SU-DHL-6 (cell line): ENCODE measurements at regions not wholly inside any gene's neighbourhood (a gene's known extent, or its start where the extent isn't known, plus 50 kb on each side); places are given as distances from the start of the nearest gene placed in this dataset.

Experiments used
- H2AFZ ChIP-seq: fragments of 200-600 bp; sonication (generic); 2 replicates; pipeline ENCODE4 v1.6.1; 2014; ENCODE audit warnings: low read depth, mild to moderate bottlenecking, moderate library complexity, mixed read lengths, antibody characterized with exemption, low read length; ENCODE audit not compliant: severe bottlenecking
- H3F3A ChIP-seq: fragments of 200-600 bp; shearing (Covaris generic); 2 replicates; pipeline ENCODE4 v1.6.0; 2016; ENCODE audit warnings: antibody characterized with exemption, mild to moderate bottlenecking; ENCODE audit not compliant: insufficient read depth
- H3K27ac ChIP-seq: fragments of 200-600 bp; sonication (generic); 2 replicates; pipeline ENCODE4 v1.5.1; 2016; ENCODE audit warnings: low read depth, mild to moderate bottlenecking, low read length, moderate library complexity, mixed read lengths
- H3K27me3 ChIP-seq: fragments of 200-600 bp; sonication (generic), shearing (Covaris generic); 2 replicates; pipeline ENCODE4 v1.6.0; 2014; ENCODE audit warnings: mild to moderate bottlenecking, low read length
- H3K36me3 ChIP-seq: fragments of 200-600 bp; sonication (generic); 2 replicates; pipeline ENCODE4 v1.6.1; 2014; ENCODE audit warnings: mild to moderate bottlenecking, low read length, mixed read lengths
- H3K4me2 ChIP-seq: fragments of 300-600, 200-600 bp; shearing (Covaris generic), sonication (generic); 2 replicates; pipeline ENCODE4 v1.6.0; 2014; ENCODE audit warnings: low read length, low read depth, mild to moderate bottlenecking; ENCODE audit not compliant: poor library complexity, severe bottlenecking
- H3K4me3 ChIP-seq: fragments of 200-600 bp; sonication (generic); 2 replicates; pipeline ENCODE4 v1.5.1; 2014; ENCODE audit warnings: antibody characterized with exemption, low read length, mild to moderate bottlenecking, mixed read lengths; ENCODE audit not compliant: insufficient read depth, poor library complexity, severe bottlenecking
- H3K79me2 ChIP-seq: fragments of 200-600 bp; sonication (generic); 2 replicates; pipeline ENCODE4 v1.6.1; 2014; ENCODE audit warnings: mild to moderate bottlenecking, low read length, moderate library complexity; ENCODE audit not compliant: insufficient read depth
- H3K9ac ChIP-seq: fragments of 200-600 bp; sonication (generic); 2 replicates; pipeline ENCODE4 v1.7.0; 2014; ENCODE audit warnings: mild to moderate bottlenecking, low read length
- H3K9me2 ChIP-seq: fragments of 200-600 bp; sonication (generic); replicated peaks from 2 replicates; pipeline ENCODE4 v1.6.1; 2014; ENCODE audit warnings: low read length; ENCODE audit not compliant: insufficient read depth
- H3K9me3 ChIP-seq: fragments of 200-600 bp; sonication (generic); 2 replicates; pipeline ENCODE4 v1.6.1; 2014; ENCODE audit warnings: low read length, mixed read lengths; ENCODE audit not compliant: insufficient read depth
- H4K20me1 ChIP-seq: fragments of 200-600 bp; sonication (generic); 2 replicates; pipeline ENCODE4 v1.6.1; 2014; ENCODE audit warnings: low read depth, mild to moderate bottlenecking, antibody characterized with exemption, low read length, moderate library complexity, mixed read lengths
- CTCF ChIP-seq: fragments of 200-600 bp; sonication (generic); IDR thresholded peaks from one replicate; pipeline ENCODE4 v1.5.1; 2017; ENCODE audit warnings: antibody characterized with exemption, mild to moderate bottlenecking, low read length, moderate library complexity; ENCODE audit not compliant: insufficient read depth, poor library complexity, severe bottlenecking
- EZH2phosphoT487 ChIP-seq: fragments of 200-600 bp; sonication (generic), shearing (Covaris generic); conservative IDR thresholded peaks from 2 replicates; pipeline ENCODE4 v1.6.1; 2018; ENCODE audit warnings: mild to moderate bottlenecking, antibody characterized with exemption, low read length, moderate library complexity, mixed read lengths

DNA sequence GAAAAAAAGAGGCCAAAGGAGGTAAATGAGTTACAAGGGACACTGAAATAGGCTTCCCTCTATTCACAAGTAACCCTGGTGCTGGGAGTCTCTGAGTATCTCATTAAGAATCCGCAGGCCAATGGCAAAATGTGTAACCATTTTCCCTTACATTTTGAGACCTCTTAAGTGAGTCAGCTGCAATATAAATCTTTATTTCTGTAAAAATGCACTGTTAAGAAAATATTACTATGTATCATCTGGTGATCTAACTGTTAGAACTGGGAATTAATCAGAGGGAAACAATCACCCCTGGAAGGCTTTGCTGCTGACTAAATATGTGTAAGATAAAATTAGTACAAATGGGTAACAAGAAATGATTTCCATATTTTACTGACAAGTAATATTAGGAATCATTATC, 483.1 kb upstream of the CHST9 start:
- Histone ChIP-seq H3K4me3 (no peak overlapping the region), H3K27ac (no peak overlapping the region), H3K36me3 (no peaks in the 10 kb centered on the region), H3K79me2 (no peaks in the 10 kb centered on the region), H4K20me1 (no peaks in the 10 kb centered on the region), H3K4me2 (no peak overlapping the region), H2AFZ (no peak overlapping the region), H3K9me2 (no peaks in the 10 kb centered on the region), H3K27me3 (no peaks in the 10 kb centered on the region), H3K9me3 (no peaks in the 10 kb centered on the region), H3F3A (no peaks in the 10 kb centered on the region), H3K9ac (no peak overlapping the region)
- TF ChIP-seq CTCF (no peak), EZH2phosphoT487 (no peak)

GRCh38 chr18:27667064-27667463, 482.0 kb upstream of the CHST9 start:
- Histone ChIP-seq H3K9ac (no peak overlapping the region), H3K4me2 (no peak overlapping the region), H3K27me3 (no peaks in the 10 kb centered on the region), H2AFZ (no peak overlapping the region), H3K36me3 (no peaks in the 10 kb centered on the region), H3K9me2 (no peaks in the 10 kb centered on the region), H3K27ac (no peak overlapping the region), H3F3A (no peaks in the 10 kb centered on the region), H3K9me3 (no peaks in the 10 kb centered on the region), H3K79me2 (no peaks in the 10 kb centered on the region), H3K4me3 (no peak overlapping the region), H4K20me1 (no peaks in the 10 kb centered on the region)
- no peak for TF ChIP-seq CTCF
- TF ChIP-seq EZH2phosphoT487: no peak

DNA sequence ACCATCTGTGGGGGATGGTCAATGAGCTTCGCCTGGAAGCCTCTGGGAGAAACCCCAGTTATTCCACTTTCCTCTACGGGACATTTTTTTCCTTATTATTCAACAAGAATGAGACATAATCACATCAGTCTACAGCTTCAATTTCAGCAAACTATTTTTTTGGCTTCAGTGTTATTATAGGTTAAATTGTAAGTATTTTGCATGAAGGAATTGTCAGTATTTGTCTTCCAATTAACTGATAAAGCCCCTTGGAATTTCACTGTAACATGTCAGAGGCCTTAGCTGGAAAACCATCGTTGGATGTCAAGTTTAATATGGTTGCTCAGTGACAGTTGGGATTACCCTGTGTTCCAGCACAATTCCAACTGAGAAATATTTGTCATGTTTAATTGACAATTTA, 480.9 kb upstream of the CHST9 start:
- no peak overlapping the region for H3K4me2 ChIP-seq
- H3K36me3 ChIP-seq: no peaks in the 10 kb centered on the region
- H3K79me2 ChIP-seq: no peaks in the 10 kb centered on the region
- H3K4me3 ChIP-seq: no peak overlapping the region
- H3K9me2 ChIP-seq: no peaks in the 10 kb centered on the region
- no peak overlapping the region for H2AFZ ChIP-seq
- H4K20me1 ChIP-seq: no peaks in the 10 kb centered on the region
- H3K27ac ChIP-seq: no peak overlapping the region
- no peaks in the 10 kb centered on the region for H3K27me3 ChIP-seq
- TF ChIP-seq EZH2phosphoT487 (no peak), CTCF (no peak)
- H3K9me3 ChIP-seq: no peaks in the 10 kb centered on the region
- H3F3A ChIP-seq: no peaks in the 10 kb centered on the region
- H3K9ac ChIP-seq: no peak overlapping the region
